ENCODE measurements at regions not wholly inside any gene's neighbourhood (a gene's known extent, or its start where the extent isn't known, plus 50 kb on each side); places are given as distances from the start of the nearest gene placed in this dataset.

DNA sequence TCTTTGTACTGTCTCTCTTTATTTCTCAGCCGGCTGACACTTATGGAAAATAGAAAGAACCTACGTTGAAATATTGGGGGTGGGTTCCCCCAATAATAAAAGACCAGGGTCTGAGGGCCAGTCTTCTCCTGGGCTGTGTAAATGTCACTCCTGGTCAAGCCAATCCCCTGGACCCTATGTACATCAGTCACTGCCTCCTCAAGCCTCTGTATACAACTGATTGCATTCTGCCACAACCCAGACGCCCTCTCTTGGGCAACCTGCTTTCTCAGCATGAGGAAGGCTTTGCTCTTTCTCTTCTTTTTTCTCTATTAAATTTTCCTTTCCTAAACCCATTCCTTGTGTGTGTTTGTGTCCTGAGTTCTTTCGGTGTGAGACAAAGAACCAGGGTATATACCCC lies 84.1 kb upstream of the SERBP1 start:
- Histone ChIP-seq H3K36me3 (ENCODE audit: control insufficient read depth in 2 of 3, insufficient read depth in 3 of 3, low read length in 3 of 3) (no peaks in the 10 kb centered on the region), H3K27ac (ENCODE audit: low read depth in 2 of 2, low read length in 2 of 2) (peak overlapping the region; percentile 54 to 58), H3K4me1 (ENCODE audit: control insufficient read depth in 2 of 3, insufficient read depth in 2 of 3, low read depth in 1 of 3, low read length in 3 of 3) (no peaks in the 10 kb centered on the region), H3K9me3 (ENCODE audit: control insufficient read depth in 2 of 3, insufficient read depth in 1 of 3, low read length in 3 of 3) (peaks cover 0 to 6% (median 0%) of the 10 kb centered on the region in 3 donors), H3K4me3 (ENCODE audit: low read length in 3 of 3) (no peak overlapping the region), H3K27me3 (ENCODE audit: control insufficient read depth, insufficient read depth, low read length) (no peaks in the 10 kb centered on the region), H3K9ac (ENCODE audit: low read length in 3 of 3) (no peak overlapping the region)
- intact Hi-C loops (cut with DNase I), result no loop called here
- TF ChIP-seq, protein P1, sequence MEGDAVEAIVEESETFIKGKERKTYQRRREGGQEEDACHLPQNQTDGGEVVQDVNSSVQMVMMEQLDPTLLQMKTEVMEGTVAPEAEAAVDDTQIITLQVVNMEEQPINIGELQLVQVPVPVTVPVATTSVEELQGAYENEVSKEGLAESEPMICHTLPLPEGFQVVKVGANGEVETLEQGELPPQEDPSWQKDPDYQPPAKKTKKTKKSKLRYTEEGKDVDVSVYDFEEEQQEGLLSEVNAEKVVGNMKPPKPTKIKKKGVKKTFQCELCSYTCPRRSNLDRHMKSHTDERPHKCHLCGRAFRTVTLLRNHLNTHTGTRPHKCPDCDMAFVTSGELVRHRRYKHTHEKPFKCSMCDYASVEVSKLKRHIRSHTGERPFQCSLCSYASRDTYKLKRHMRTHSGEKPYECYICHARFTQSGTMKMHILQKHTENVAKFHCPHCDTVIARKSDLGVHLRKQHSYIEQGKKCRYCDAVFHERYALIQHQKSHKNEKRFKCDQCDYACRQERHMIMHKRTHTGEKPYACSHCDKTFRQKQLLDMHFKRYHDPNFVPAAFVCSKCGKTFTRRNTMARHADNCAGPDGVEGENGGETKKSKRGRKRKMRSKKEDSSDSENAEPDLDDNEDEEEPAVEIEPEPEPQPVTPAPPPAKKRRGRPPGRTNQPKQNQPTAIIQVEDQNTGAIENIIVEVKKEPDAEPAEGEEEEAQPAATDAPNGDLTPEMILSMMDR (IDR thresholded peaks at IDR 0.05; ENCODE audit: borderline replicate concordance, extremely low read depth, insufficient read depth), result no peak
- DNase-seq (no peak), FAIRE-seq (no peak)

DNA sequence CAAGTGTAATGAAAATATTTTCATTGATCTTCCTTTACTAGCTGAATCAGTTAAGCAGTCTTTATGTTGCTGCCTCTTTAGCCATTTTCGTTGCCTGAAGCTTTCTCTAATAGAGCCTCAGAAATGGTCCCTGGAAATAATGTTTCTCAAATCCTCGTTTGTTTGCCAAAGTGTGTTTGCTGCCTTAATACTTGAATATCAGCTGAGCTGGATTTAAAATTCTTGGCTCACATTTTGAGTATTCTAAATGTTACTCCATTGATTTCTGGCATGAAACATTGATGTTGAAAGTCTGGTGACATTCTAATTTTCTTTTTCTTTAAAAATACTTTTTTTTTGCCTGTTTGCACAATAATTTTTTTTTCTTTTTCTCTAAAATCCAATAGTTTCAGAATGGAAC lies 84.6 kb upstream of the SERBP1 start:
- Histone ChIP-seq H3K36me3 (ENCODE audit: control insufficient read depth in 2 of 3, insufficient read depth in 3 of 3, low read length in 3 of 3) (no peaks in the 10 kb centered on the region), H3K9me3 (ENCODE audit: control insufficient read depth in 2 of 3, insufficient read depth in 1 of 3, low read length in 3 of 3) (peaks cover 0 to 6% (median 0%) of the 10 kb centered on the region in 3 donors), H3K27me3 (ENCODE audit: control insufficient read depth, insufficient read depth, low read length) (no peaks in the 10 kb centered on the region), H3K27ac (ENCODE audit: low read depth in 2 of 2, low read length in 2 of 2) (peak overlapping the region; percentile 18 to 58), H3K4me1 (ENCODE audit: control insufficient read depth in 2 of 3, insufficient read depth in 2 of 3, low read depth in 1 of 3, low read length in 3 of 3) (no peaks in the 10 kb centered on the region), H3K4me3 (ENCODE audit: low read length in 3 of 3) (no peak overlapping the region), H3K9ac (ENCODE audit: low read length in 3 of 3) (no peak overlapping the region)
- intact Hi-C loops (cut with DNase I), result no loop called here
- DNase-seq (no peak), FAIRE-seq (peak; percentile 8)
- TF ChIP-seq, protein P1 (IDR thresholded peaks at IDR 0.05; ENCODE audit: borderline replicate concordance, extremely low read depth, insufficient read depth), result no peak

DNA sequence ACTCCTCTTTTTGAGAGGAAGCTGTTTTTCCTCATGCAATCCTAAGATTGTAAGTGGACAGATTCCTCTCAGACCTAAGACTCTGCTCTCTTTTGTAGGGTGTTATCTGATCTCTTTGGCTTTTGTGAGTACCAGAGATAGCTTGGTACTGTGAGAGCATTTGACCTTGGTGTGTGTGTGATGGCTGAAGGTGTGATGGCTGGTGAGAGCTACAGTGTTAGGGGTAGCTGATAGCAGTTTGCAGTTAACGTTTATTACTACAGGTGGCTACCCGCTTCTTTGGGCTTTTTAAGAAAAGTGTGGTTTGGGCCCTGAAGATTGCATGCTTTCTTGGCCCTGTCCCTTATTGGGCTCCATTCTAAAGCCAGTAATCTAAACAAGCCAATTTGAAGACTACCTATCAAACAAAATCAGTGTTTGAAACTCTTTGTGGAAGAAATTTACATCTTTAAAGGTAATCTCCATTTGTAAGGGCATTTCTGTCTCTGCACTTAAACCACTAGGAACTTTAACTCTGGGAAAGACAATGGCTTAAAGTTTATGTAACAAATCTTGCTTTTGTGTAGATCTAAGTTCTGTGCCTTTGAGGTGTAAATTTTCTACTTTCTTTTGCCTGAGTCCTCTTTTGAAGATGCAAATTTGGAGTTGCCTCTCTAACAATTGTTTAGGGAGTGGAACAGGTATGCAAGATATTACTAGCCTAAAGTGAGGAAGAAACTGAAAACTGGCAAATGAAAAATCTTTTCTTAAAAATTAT lies 85.3 kb upstream of the SERBP1 start:
- peak overlapping the region in 1 of 2 donors; percentile 49 for H3K27ac ChIP-seq (ENCODE audit: low read depth in 2 of 2, low read length in 2 of 2)
- H3K4me3 ChIP-seq (ENCODE audit: low read length in 3 of 3), result no peak overlapping the region
- H3K36me3 ChIP-seq (ENCODE audit: control insufficient read depth in 2 of 3, insufficient read depth in 3 of 3, low read length in 3 of 3), result no peaks in the 10 kb centered on the region
- no peaks in the 10 kb centered on the region for H3K4me1 ChIP-seq (ENCODE audit: control insufficient read depth in 2 of 3, insufficient read depth in 2 of 3, low read depth in 1 of 3, low read length in 3 of 3)
- no peak for FAIRE-seq
- TF ChIP-seq, protein P1 (IDR thresholded peaks at IDR 0.05; ENCODE audit: borderline replicate concordance, extremely low read depth, insufficient read depth), result no peak
- H3K27me3 ChIP-seq (ENCODE audit: control insufficient read depth, insufficient read depth, low read length), result no peaks in the 10 kb centered on the region
- intact Hi-C loops (cut with DNase I), result no loop called here
- peaks cover 0 to 6% (median 0%) of the 10 kb centered on the region in 3 donors for H3K9me3 ChIP-seq (ENCODE audit: control insufficient read depth in 2 of 3, insufficient read depth in 1 of 3, low read length in 3 of 3)
- no peak for DNase-seq
- H3K9ac ChIP-seq (ENCODE audit: low read length in 3 of 3), result peak overlapping the region in 1 of 3 donors; percentile 35

Measured in kidney (tissue), 13 donors.